Suprapubic skin (tissue), 3 donors: ENCODE measurements at regions not wholly inside any gene's neighbourhood (a gene's known extent, or its start where the extent isn't known, plus 50 kb on each side); places are given as distances from the start of the nearest gene placed in this dataset.

Experiments used
- CTCF ChIP-seq, 2 donors: fragments of 200-600 bp in 1 of 2; fragments of 450-650 bp in 1 of 2; sonication (generic) in 1 of 2; IDR thresholded peaks; one replicate each; pipeline ENCODE4 v1.5.1; 2016 to 2019; ENCODE audit warnings: antibody characterized with exemption in 2 of 2, mild to moderate bottlenecking in 1 of 2, moderate library complexity in 1 of 2
- EP300 ChIP-seq: sonication (generic); formaldehyde crosslinking; IDR thresholded peaks from one replicate; pipeline ENCODE4 v1.6.1; 2017; ENCODE audit warnings: antibody characterized with exemption

DNA sequence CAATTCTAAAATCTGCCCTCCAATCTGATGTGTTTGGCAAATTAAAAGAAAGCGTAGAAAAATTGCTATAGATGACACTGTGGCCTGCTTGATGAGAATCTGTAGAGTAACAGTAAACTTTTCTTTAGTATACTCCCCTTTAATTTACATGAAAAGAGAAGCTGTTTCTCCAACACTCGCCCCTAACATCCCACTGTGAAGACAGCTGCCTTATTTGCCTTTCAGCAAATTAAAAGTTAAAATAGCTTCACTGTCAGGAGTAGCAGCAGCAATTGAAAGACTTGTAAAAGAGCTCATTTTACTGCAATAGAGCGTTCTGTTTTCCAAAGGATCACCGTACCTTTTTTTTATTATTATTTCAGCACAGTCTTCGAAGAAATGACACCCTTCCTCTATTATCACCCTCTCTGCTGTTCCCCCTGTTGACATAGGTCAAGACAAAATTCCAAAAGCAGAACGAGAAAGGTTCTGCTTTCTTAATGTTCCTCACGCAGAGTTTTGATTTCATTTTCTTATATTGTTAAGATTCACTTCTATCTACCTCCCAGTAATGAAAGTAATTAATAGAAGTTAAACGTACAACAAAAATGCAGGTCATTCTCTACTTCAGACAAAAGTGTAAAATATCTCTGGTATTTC, 153.5 kb upstream of the USP15 start:
- TF ChIP-seq CTCF (IDR thresholded peaks at IDR 0.05) (no peak), EP300 (no peak)
